Activated CD4-positive, alpha-beta T cell treated with anti-CD3 and anti-CD28 coated beads, Interleukin-2, Interleukin-6, amounts not matched to agents 100 ng/mL and 50 ng/mL, durations not matched to agents 16 hours and 8 hours (primary cell): ENCODE measurements at regions not wholly inside any gene's neighbourhood (a gene's known extent, or its start where the extent isn't known, plus 50 kb on each side); places are given as distances from the start of the nearest gene placed in this dataset.

ENCODE experiments used
- DNase-seq: peaks from one replicate; pipeline ENCODE4 v3.0.0-alpha.2; 2020

DNA sequence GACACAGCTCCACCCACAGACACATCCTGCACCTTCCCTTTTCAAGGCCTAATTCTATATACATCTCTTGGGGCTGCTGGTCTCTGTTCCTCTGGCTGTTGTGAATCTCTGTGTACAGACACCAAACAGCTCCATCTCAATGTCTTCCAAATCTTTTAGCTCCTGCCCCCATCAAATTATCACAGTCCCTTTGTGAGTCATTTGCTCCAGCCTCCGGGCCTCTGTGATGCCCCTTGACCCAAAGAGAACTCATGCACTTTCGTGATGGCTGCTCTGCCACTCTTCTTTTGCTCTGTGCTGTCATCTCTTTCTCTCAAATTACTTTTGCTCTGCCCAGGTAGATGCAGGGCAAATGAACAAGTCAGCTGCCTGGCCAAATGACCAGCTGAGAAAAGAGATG lies 369.0 kb upstream of the CDIN1 start:
- no peak for DNase-seq

DNA sequence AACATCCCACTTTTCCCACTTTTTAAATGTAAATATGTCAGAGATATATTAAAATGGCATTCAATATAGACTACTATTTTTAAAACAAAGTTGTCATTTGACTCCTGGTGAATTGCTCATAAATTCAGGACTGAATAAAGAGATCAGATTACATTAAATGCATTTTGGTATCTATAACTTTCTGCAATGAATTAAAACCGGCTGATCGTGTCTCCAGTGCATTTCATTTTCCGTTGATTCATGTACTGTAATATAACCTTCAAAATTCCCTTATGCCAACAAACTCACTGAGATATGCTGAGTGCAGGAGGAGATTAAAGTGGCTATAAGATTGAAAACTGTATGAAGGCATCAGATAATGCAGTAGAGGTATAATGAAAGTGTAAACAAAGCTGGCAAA lies 361.1 kb upstream of the CDIN1 start:
- no peak for DNase-seq

DNA sequence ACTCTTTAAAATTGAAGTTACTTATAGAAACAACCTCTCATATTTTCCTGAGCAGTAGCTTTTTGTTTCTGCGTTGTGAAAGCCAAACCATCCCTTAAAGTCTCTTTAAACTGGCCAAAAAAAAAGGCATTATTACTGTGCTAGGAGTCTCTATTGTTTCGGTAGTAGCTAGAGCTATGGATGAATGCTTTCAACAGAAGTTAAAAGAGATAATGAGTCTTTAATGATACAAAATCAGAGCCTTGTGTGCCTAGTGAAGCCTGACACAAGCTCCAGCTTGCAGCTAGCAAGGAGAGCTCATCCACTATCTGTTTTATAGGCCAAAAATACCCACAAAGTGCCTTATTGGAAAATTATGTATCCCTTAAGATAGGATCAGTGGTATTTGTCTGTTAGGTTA lies 360.4 kb upstream of the CDIN1 start:
- no peak for DNase-seq

DNA sequence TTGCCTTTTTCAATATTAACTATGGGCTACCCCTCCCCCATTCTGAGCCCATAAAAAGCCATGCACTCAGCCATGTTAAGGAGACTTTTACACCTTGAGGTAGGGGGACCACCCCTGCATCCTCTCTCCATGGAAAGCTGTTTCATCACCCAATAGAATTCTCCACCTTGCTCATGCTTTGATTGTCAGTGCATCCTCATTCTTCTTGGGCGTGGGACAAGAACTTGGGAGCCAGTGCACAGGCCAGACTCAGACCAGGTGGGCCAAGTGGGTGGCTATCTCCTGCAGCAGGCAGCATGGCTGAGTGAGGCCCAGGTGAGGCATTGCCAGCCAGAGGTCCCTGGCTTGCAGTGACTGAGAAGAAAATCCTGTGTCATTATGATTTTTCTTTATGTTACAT lies 357.4 kb upstream of the CDIN1 start:
- no peak for DNase-seq

DNA sequence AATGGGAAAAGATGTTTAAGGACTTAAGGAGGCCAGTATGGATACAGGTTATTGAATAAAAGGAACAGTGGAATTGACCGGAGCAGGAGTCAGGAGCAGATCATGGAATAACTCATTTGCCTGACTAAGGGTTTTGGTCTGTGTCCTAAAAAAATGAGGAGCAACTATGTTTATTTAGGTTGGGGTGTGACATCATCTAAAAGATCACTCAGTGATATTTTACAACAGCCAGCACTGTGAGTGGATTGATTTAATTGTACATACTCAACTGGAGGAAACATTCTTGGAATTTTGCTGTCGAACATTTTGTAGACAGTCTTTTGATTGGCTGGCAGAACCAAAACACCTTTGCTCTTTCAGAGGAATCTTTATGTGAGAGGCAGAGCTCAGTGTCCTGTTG lies 348.6 kb upstream of the CDIN1 start:
- DNase-seq = no peak

DNA sequence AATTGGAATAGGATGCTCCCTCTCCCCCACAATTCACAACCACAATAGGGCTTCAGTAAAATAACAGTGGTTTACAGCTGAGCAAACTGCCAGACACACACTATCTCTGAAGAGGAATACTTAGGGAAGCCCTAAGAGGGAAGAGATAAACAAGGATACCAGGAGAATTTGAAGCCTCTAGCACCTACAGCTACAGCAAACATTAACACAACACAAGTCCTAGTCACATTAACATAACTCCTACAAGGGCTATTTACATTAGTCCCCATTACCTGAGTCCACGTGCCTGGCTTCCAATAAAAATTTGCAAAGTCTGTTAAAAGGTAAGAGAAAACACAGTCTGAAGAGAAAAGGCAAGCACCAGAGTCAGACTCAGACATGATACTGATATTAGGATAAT lies 346.9 kb upstream of the CDIN1 start:
- no peak for DNase-seq

DNA sequence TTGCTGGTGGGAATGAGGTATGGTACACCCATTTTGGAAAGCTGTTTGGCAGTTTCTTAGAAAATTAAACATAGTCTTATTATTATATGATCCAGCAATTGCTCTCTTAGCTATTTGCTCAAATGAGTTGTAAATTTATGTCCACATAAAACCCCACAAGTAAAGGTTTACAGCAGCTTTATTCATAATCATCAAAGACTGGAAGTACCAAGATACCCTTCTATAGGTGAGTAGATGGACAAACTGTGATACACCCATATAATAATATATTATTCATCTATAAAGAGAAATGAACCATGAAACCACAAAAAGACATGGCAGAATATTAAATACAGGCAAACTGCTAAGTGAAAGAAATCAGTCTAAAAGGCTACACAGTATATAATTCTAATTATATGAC lies 344.7 kb upstream of the CDIN1 start:
- no peak for DNase-seq

DNA sequence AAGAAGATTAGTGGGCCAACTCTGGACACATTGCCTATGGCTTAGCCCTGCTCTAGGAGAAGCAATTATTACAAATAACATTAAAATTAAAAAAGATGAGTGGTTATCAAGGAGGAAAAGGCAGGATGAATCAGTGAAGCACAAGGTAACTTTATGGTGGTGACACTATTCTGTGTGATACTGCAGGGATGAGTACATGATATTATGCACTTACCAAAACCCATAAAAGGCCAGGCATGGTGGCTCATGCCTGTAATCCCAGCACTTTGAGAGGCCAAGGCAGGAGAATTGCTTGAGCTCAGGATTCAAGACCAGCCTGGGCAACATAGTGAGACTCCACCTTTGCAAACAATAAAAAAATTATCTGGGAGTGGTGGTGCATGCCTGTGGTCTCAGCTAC lies 344.3 kb upstream of the CDIN1 start:
- no peak for DNase-seq

DNA sequence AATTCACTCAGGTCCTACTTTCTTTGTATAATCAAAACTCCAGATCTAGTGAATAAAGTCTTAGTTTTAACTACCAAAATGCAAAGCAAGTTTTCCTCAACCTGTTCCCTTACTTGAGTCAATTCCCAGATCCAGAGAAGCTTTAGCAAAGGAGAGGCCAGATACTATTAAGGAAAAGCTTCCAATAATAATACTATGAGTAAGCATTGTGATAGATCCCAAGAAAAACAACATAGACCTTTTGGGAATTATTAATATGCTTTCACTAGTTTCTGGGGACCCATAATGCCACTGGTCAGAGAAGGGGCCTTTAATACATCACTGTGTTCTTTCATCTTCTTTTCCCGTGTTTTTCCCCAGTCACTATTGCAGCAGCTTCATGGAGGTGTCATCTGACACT lies 339.9 kb upstream of the CDIN1 start:
- no peak for DNase-seq

DNA sequence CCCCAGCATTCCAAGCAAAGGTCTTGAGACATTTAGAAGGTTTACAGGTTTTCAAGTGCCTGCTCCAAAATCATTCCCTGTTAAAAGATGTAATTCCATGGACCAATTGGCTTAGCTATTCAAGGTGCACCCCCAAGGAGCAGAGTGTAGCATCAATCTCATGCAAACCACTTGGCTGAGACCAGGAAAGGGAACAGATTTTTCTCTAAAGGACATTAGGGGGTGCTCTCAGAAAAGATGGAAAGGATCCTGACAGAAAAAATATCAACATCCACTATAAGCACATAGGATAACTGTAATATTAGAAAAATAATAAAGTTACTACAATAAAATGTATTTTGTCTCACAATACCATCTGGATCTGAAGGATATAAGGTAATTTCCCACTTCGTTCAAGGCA lies 328.0 kb upstream of the CDIN1 start:
- no peak for DNase-seq

DNA sequence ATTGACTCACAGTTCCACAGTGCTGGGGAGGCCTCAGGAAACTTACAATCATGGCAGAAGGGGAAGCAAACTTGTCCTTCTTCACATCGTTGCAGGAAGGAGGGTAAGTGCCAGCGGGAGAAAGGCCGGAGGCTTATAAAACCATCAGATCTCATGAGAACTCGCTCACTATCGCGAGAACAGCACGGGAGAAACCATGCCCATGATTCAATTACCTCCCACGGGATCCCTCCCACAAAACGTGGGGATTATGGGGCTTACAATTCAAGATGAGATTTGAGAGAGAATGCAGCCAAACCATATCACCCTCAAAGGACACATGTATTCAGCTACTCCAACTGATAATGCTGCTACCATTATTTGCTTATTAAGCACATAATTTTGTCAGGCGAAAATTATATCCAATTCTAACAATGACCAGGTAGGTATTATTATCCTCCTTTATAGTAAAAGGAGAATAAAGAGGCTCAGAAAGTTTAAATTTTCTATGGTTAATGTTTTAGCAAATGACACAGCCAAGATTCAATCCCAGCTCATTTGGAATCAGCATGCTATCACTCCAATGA lies 327.2 kb upstream of the CDIN1 start:
- DNase-seq = no peak

DNA sequence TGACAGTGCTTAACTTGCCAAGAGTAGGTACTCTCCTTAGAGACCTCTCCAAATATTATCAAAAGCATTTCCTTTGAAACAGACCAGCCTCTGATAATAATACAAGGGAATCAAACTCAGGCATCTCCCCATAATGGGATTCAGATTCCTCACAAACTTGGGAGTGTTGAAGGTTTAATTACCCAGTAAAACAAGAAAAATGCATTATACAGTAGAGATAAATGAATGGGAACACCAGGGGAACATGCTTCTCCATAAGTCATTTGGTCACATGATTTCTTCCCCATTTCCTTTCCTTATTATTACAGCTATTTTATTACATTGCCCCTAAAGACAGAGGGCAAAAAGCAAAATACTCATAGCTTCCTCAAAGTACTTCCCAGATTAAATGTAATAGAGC lies 325.0 kb upstream of the CDIN1 start:
- no peak for DNase-seq

DNA sequence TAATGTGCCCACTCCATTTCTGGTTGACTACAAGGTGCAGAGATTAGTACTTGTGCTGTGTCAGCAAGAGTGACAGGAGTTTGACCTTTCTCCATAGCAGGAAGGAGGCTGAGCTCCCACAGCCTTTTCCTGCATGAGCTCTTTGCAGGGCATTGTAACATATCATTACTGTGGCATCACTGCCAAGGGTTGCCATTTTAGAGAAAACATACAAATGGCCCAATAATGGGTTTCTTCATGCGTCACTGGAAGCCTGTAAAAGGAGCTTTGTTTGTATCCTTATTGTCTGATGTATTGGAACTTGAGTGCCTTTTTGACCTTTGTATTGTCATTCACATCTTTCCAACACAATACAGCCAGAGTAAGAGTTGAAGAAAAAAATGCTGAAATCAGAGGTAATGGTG lies 323.0 kb upstream of the CDIN1 start:
- DNase-seq = no peak

DNA sequence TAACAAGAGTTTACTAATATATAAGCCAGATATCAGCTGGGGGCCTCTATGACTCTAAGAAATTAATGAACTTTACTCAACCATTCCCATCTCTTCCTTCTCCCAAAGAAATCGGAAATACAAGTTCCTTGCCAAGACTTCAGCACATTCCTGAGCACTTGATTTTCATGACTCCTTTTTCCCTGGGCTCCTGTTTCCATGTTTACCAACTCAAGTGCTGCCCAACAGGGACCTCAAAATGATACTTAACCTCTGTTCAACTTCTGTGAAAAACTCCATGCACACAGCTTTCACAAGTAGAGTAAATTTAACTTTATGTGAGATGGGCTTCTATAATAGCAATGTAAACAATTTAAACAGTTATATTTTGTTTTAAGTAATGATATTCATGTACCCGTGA lies 315.8 kb upstream of the CDIN1 start:
- no peak for DNase-seq

DNA sequence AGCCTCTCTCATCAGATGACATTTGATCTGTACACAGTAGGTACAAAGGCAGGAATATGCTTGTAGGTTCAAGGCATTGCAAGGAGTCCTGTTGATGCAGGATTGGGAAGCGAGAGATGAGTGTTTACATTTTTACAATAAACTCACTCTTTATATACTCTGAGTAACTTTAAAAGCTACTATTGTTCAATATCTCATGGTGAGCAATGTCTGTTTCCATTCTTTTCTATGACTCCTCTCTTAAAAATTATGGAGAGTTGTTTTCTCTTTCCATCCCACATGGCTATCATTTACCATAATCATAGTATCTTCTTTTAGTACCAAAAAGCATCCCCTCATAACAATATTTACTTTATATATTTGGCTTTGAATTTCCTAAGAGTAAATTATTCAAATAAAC lies 314.0 kb upstream of the CDIN1 start:
- DNase-seq = no peak

DNA sequence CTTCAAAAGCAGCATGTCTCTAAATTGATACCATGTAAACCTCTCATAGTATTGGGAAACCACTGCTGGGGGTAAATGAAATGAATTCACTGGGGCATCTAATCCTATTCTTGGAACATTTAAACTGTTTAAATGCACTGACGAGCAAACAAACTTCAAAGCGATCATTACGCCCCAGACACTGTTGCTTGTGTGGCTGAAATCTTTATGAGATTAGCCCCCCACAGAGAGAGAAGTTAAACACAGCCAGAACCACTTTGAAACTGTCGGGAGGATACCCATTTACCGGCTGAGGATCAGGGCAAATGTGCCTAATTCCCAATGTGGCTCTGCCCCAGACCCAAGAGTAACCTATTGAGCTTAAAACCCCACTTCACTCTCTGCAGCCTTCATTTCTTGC lies 308.4 kb upstream of the CDIN1 start:
- no peak for DNase-seq

DNA sequence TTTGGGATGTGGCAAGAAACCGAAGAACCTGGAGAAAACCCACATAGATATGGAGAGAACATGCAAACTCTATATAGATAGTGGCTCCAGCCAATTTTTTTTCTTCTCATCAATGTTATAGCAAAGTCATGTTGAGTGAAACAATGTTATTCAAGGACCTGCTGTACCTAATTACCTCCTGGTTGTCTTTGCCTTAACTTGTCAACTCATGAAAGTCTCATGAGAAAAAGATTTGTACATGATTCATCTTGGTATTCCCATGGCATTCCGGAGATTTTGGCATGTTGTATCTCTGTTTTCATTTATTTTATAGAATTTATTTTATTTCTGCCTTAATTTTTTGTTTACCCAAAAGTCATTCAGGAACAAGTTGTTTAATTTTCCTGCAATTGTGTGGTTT lies 303.8 kb upstream of the CDIN1 start:
- DNase-seq = no peak

DNA sequence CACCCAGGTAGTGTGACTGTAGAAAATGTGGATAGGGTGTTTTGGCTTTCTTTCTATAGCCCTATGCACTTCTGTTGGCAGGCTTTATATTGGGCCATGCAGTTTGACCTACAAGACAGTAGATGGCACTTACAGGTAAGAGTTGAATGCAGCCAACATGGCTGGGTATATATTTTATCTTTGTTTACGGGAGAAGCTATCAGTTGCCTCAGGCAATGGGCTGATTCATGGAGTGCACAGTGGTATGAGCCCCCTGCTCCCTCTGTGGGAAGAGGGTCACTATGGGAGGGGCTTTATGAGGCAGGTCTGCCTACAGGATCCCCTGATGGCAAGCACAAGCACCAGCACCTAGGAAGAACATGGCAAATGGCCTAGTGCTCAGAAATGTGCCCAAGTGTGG lies 301.2 kb upstream of the CDIN1 start:
- no peak for DNase-seq

DNA sequence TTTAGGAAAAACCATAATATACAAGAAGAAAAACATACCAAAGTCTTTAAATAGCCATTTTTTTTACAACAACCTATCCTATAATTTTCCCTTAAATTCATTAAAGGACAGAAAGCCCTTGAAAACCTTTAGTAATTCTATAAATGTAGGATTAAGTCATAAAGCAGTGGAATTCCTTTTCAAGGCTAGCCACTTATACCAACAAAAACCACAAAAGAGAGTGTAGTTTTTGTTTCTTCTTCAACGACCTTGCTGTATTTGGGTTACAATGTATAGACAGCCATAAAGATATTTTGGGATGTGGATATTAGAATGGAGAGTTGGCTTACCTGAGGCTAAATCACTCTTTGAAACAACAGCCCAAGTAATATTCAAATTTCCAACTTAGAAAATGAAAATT lies 296.6 kb upstream of the CDIN1 start:
- DNase-seq = no peak

DNA sequence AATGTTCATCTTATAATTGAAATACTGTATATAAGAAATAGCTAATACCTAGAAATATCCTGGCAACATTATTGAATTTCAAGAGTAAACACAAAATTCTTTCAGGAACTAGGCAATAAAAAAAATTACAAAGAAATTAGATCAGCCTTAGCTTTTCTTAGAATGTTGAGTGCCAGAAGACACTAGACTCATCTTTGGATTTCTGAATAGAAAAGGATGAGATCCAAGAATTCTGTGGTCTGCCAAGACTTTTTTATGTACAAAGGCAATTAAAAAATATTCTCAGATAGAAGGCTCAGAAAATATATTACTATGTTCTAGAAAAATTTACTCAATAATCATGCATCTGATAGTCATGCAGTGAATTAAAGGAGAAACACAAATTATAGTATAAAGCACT lies 294.5 kb upstream of the CDIN1 start:
- DNase-seq = no peak

DNA sequence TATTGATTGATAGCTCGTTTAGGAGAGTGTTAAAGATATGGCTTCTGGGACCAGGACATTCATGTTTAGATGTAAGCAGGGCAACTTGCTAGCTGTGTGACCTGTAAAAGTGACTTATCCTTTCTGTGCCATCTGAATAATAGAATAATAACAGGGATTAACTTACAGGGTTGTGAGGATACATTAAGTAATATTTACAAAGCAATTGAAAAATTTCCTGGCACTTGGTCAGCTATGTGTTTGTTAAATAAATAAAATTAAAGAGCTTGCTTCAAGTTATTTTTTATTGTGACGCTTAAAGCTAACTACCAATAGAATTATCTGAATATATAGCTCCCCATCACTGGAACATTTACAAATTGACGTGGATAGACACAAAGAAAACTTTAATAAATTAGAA lies 287.9 kb upstream of the CDIN1 start:
- no peak for DNase-seq

DNA sequence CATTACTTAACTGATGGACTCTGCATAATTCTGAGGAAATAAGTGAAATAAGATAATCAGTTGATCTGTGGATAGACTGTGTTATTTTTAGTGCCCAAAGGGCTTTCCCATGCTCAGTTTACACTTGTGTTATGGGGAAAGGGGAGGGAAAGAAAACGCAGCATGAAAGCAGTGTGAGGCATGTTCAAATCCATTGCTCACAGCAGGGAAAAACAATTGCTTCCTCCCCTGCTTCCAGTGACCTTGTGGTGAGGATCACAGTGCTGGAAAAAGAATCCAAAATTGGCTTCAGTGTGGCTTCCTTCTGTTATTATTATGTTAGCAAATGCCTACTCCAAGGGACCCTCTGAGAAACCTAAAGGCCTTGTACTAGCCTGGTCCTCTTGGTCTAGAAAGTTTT lies 285.1 kb upstream of the CDIN1 start:
- DNase-seq = no peak

DNA sequence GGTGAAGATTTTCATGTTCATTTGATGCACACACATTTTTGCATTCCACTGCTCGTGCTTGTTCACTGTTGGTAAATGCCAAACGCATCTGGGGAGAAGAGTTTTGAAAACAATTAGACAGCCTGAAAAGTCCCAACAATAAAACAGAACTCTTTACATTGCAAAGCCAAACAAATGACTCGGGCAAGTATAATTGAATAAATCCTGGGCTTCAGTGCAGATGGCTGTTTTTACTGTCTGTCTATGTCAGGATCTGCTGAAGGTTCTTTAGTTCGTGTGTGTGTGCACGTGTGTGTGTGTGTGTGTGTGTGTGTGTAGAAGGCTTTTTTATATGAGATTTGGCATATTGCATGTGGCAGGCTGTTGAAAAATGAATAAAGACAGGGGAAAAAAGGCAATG lies 277.5 kb upstream of the CDIN1 start:
- DNase-seq = no peak

DNA sequence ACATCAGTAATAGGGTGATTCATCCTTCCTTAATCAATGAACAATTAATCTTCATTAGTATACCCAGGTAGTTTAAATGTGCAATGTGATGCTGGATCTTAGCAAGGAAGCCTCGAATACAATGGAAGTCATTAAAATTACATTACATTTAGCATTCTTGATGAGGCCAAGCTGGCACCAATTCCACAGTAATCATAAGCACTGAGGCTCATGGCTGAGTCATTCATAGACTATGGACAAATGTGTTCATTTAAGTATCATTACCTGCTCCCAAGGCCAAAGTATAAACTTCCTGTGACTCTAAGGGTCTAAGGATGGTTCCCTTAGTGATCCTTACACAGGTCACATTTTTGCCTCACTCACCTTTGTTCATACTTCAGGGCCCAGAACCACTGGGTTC lies 266.4 kb upstream of the CDIN1 start:
- no peak for DNase-seq

DNA sequence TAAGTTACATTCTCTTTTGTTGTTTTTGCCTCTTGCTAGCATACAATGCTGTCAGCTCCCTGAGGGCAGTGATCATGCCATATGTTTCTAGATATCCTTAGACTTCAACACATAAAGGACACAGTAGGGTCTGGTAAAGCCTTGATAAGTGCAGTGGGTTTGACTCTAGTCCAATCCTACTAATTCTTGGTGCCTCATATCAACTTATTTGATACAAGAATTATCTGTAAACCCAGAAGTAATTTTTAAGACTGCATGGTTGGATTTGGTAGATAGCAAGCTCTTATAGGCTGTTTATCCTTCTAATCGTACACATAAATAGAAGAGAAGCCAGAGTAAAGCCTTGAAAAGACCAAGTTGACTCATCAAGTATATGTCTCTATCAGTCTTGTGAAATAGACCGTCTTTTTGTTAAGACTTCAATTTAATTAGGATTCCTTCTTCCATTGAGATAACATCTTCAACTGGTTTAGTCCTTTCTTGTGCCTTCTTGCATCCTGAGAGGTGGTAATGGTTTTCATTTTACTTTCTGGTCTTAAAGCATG lies 265.6 kb upstream of the CDIN1 start:
- DNase-seq = no peak

DNA sequence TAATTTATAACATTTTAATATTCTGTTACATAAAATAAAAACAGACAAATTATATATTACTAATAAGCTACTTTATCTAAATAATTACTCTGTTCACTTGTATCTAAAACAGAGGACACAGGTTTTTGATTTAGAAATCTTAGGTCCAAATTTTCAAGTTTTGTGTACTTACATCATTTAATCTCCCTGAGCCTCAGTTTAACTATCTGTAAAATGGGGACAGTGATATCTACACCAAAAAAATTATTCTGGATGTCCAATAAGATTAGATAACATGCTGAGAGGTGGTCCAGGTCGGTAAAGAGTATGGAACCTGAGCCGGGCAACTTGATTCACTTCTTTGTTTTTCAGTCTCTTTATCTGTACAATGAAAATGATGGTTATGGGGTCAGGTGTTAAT lies 263.8 kb upstream of the CDIN1 start:
- no peak for DNase-seq
